Choroid plexus epithelial cell (primary cell): ENCODE measurements at regions not wholly inside any gene's neighbourhood (a gene's known extent, or its start where the extent isn't known, plus 50 kb on each side); places are given as distances from the start of the nearest gene placed in this dataset.
A peak's percentile ranks its signal among the peaks of the same experiment; 100 is the strongest.

Source experiments
- DNase-seq: peaks from one replicate; pipeline ENCODE4 v3.0.0-alpha.2; 2010; ENCODE audit warnings: low read depth
- H3K4me3 ChIP-seq: 2 replicates; pipeline ENCODE4 v1.5.1; 2011; ENCODE audit warnings: low read depth, mild to moderate bottlenecking, control low read depth, low read length, moderate library complexity
- CTCF ChIP-seq: conservative IDR thresholded peaks from 2 replicates; pipeline ENCODE4 v1.5.1; 2011; ENCODE audit warnings: low read depth, mild to moderate bottlenecking, control low read depth, inconsistent platforms, low read length, moderate library complexity

GRCh38 chr12:68422159-68422558 is 90.0 kb upstream of the MDM1 start:
- DNase-seq, result no peak
- H3K4me3 ChIP-seq, result no peak overlapping the region
- no peak for TF ChIP-seq CTCF

GRCh38 chr12:68422956-68423574 is 90.9 kb upstream of the MDM1 start:
- no peak overlapping the region for H3K4me3 ChIP-seq
- no peak for TF ChIP-seq CTCF
- no peak for DNase-seq

GRCh38 chr12:68425998-68426397 is 93.8 kb upstream of the MDM1 start:
- H3K4me3 ChIP-seq, result no peak overlapping the region
- no peak for TF ChIP-seq CTCF
- peak; percentile 87 for DNase-seq

- TF ChIP-seq CTCF, result no peak
- DNase-seq, result no peak
- no peak overlapping the region for H3K4me3 ChIP-seq
Observed at GRCh38 chr12:68428211-68428610, 96.0 kb upstream of the MDM1 start.

- no peak overlapping the region for H3K4me3 ChIP-seq
- DNase-seq, result no peak
- TF ChIP-seq CTCF, result no peak
Observed at GRCh38 chr12:68428724-68429501, 96.8 kb upstream of the MDM1 start.

GRCh38 chr12:68429696-68430095 is 97.5 kb upstream of the MDM1 start:
- H3K4me3 ChIP-seq, result no peak overlapping the region
- TF ChIP-seq CTCF, result no peak
- DNase-seq, result no peak

- no peak for TF ChIP-seq CTCF
- no peak for DNase-seq
- no peak overlapping the region for H3K4me3 ChIP-seq
Observed at GRCh38 chr12:68431786-68432185, 99.6 kb upstream of the MDM1 start.
